ENCODE measurements at regions not wholly inside any gene's neighbourhood (a gene's known extent, or its start where the extent isn't known, plus 50 kb on each side); places are given as distances from the start of the nearest gene placed in this dataset.
A peak's percentile ranks its signal among the peaks of the same experiment; 100 is the strongest.
"Not testable (repeated sequence)": the region's sequence is repeated elsewhere in the genome, so short reads cannot be mapped to it uniquely, and the experiment has no call there.

- DNase-seq (ENCODE audit: low read depth): no peak
Observed at GRCh38 chr11:16536513-16536912, 180.2 kb upstream of the SOX6 start.

GRCh38 chr11:16528639-16529038 is 172.3 kb upstream of the SOX6 start:
- DNase-seq (ENCODE audit: low read depth): no peak

DNA sequence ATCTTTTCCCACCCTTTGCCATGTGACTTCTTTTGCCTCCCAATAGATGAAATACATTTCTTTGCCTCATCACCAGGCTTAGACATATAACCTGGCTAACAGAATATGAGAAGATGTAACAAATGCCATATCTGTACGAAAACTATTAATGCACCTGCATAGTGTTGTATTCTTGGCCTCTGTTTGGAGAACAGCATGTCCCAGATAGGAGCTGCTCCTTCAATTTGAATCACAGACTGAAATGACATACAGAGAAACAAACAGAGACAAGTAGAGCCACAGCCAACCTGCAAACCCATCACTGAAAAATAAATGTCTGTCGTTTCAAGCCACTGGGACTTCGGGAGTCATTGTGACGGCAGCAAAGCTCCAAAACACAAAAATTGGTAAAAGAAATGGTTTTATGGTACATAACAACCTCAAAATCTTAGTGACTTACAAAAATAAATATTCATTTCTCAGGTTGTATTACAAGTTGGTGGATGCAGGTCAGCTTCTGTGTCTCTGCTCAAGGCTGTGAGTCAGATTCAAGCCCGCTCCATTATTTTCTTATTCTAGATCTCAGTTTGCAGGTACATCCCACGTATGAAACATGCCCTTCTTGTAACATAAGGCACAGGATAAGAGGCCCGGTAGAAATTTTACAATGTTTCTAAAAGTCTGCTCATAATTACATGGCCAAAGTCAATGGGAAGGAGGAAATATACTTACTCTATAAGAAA is 171.3 kb upstream of the SOX6 start:
- no peak for DNase-seq (ENCODE audit: low read depth)

DNA sequence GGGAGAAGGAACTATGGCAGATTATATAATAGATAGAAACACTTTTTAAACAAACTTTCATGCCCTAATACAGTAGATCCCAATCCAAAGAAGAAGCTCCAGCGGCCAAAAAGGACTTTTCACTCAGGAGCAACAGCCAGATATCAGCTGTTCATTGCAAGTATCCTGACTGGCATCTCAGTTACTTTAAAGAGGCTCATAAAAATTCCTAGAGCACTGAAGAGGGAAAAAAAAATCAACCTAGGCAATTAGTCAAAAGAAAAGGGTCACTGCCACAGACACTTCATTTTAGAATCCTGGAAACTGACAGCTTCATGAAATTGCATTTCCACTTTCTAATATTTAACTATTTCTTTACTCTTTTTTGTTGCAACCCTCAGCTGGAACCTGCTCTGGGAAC is 170.6 kb upstream of the SOX6 start:
- DNase-seq (ENCODE audit: low read depth): no peak

DNA sequence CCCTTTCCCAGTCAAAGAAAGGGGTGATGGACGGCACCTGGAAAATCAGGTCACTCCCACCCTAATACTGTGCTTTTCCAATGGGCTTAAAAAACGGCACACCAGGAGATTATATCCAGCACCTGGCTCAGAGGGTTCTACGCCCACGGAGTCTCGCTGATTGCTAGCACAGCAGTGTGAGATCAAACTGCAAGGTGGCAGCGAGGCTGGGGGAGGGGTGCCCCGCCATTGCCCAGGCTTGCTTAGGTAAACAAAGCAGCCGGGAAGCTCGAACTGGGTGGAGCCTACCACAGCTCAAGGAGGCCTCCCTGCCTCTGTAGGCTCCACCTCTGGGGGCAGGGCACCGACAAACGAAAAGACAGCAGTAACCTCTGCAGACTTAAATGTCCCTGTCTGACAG is 164.4 kb upstream of the SOX6 start:
- DNase-seq (ENCODE audit: low read depth): not testable (repeated sequence)

GRCh38 chr11:16512899-16513241 is 156.5 kb upstream of the SOX6 start:
- DNase-seq (ENCODE audit: low read depth): no peak

- DNase-seq (ENCODE audit: low read depth): no peak
Observed at GRCh38 chr11:16512198-16512898, 156.0 kb upstream of the SOX6 start.

DNA sequence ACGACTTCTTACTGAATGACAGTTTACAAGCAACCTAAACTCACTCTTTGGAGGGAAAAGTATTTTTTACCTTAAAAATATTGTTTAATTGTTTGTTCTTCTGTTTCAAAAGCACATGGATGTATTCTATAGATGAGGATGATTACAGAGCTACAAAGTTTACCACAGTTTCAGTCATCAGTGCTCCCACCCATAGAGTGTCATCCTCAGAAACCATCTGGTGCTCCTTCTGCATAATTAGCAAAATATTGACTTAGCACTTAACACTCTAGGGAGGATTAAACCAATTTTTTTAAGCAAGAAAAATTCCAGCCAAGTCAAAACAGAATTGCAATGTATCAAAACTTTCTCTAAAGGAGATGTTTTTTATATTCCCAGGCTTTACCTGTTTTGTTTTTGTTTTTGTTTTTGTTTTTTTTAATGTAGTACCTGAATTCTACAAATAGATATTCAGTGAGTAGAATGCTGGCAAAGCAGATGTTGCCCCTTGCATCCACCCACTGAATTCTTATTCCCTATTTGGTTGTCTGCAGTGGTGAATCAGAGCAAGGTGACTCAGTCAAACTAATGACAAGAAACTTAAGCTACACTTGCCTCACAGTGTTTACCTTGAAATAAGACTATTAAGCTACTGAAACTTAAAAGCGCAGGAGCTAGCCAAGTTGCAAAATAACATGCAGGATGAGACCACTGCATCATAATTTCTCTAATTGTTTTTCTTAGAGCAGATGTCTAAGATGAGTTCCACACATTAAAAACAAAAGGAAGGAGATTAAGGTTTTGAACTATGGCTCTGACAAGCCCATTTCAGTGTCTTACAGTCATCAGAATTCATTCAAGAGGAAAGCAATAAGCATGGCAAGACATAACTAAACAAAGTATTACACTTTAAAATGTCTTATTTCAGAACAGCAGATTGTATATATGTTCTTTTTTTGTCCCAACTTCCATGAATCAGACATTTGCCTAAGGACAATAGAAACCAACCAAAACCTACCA is 155.1 kb upstream of the SOX6 start:
- peak; percentile 36 for DNase-seq (ENCODE audit: low read depth)

DNA sequence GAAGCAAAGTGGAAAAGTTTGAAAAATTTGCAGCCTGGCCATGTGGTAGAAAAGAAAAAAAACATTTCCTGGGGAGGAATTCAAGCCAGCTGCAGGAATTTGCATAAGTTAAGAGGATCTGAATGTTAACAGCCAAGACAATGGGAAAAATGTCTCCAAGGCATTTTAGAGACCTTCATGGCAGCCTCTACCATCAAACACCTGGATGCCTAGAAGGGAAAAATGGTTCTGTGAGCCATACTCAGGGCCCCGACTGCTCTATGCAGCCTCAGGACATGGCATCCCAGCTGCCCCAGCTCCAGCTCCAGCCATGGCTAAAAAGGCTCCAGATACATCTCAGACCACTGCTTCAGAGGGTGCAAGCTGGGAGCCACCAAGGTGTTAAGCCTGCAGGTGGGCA is 149.1 kb upstream of the SOX6 start:
- DNase-seq (ENCODE audit: low read depth): no peak

DNA sequence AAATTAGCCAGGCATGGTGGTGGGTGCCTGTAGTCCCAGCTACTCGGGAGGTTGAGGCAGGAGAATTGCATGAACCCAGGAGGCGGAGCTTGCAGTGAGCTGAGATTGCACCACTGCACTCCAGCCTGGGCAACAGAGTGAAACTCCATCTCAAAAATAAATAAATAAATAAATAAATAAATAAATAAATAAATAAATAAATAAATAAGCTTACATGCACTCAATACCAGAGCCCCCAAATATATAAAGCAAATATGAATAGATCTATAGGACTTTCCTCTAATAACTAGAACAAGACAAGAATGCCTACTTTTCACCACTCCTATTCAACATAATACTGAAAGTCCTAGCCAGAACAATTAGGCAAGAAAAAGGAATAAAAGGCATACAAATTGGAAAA is 147.5 kb upstream of the SOX6 start:
- DNase-seq (ENCODE audit: low read depth): not testable (repeated sequence)

GRCh38 chr11:16494918-16495691 is 138.8 kb upstream of the SOX6 start:
- DNase-seq (ENCODE audit: low read depth): no peak

DNA sequence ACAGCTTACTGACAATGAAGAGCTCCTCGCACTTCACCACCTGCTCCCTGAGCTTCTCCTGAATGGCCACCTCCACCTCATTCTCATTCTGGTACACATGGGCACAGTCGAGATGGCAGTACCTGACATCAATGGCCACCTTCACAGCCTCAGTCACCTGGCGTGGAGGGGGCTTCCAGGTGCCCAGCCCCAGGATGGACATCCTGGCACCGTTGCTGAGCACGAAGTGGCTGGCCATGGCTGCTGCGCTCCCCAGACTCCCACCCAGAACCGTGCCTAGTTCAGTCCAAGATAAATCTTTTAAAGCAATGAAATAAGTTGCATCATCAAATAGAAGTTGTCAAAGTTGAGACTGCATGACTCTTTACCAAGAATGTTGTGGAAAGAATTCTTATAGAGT is 128.1 kb upstream of the SOX6 start:
- DNase-seq (ENCODE audit: low read depth): no peak

GRCh38 chr11:16474659-16475058 is 118.3 kb upstream of the SOX6 start:
- no peak for DNase-seq (ENCODE audit: low read depth)

DNA sequence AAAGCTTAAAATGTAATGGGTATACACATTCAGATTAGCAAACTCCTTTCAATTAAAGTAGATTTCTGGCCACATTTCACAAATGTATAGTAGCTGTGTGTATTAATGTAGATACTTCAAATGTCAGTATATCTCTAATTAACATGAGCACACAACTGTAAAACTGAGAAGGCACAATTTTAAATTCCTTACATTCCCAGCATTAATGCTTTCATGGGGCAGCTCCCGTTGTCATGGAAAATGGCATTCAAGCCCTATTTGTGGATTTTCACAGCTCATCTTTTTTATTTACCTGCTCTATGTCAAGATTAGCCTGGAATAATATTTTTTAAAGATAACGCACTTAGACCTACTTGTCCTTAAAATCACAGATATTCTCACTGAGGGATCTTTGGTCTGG is 113.6 kb upstream of the SOX6 start:
- no peak for DNase-seq (ENCODE audit: low read depth)

GRCh38 chr11:16468735-16469453 is 112.5 kb upstream of the SOX6 start:
- DNase-seq (ENCODE audit: low read depth): no peak

DNA sequence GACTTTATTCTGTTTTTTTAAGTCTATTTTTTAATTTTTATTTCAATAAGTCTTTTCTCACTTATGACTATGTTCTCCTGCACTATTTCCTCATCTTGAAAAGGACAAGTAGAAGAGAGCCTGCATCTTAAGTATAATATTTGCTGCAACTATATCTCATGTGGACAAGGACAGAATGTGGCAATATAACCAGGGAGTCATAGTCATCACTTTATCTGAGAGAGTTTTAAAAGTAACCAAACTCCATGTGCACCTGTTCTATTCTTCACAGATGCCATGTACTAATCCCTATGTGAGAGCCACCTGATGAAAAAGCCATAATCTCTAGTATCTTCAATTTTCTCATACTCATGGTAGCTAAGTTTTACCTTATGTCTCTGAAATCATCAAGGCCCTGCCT is 104.2 kb upstream of the SOX6 start:
- no peak for DNase-seq (ENCODE audit: low read depth)

DNA sequence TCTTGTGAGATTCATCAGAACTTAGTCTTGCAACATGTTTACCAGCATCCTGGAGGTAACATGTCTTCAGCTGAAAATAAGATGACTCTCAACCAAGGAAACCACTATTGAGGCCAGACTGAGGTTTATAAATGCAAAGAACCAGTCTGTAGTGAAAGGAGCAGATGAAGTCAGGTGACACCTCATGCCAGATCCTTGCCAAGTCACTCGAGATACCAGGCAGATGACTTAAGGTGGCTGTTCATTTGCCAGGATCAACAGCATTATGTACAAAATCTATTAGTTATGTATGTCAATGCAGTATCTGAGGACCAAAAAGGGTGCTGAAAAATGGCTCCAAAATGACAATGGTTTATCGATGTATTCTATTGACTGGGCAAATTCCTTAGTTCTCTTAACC is 100.0 kb upstream of the SOX6 start:
- no peak for DNase-seq (ENCODE audit: low read depth)

DNA sequence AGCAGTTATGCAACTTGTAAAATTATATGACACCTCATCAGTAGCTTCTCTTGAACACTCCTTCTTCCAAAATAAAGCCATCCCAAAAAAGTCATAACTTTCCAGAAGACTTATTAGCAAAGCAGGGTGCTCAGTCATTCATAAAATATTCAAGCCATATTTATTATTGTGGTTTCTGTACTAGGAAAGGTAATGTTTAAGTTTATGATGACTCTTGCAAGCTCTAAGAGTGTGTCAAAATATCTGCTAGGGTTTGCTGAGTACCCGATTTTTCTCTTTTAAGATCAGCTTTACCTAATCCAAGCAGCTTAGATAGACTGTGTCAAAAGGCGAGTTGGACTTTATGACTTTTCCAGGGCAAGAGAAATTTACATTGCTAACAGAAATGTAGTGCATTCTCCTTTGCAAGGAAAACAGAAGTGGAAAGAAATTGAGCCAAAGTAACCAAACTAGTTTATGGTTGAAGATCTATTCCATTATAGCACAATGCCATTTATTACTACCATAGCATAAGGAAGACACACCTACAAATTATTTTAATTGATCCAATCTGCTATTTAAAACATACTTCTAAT is 98.0 kb upstream of the SOX6 start:
- no peak for DNase-seq (ENCODE audit: low read depth)

GRCh38 chr11:16448123-16448717 is 91.9 kb upstream of the SOX6 start:
- no peak for DNase-seq (ENCODE audit: low read depth)

- no peak for DNase-seq (ENCODE audit: low read depth)
Observed at GRCh38 chr11:16441461-16441860, 85.1 kb upstream of the SOX6 start.

GRCh38 chr11:16440136-16440535 is 83.8 kb upstream of the SOX6 start:
- no peak for DNase-seq (ENCODE audit: low read depth)
